SW480 (cell line): ENCODE measurements at regions not wholly inside any gene's neighbourhood (a gene's known extent, or its start where the extent isn't known, plus 50 kb on each side); places are given as distances from the start of the nearest gene placed in this dataset.

Experiments used
- DNase-seq: peaks from one replicate; pipeline ENCODE4 v3.0.0-alpha.2; 2016; ENCODE audit warnings: low spot score

DNA sequence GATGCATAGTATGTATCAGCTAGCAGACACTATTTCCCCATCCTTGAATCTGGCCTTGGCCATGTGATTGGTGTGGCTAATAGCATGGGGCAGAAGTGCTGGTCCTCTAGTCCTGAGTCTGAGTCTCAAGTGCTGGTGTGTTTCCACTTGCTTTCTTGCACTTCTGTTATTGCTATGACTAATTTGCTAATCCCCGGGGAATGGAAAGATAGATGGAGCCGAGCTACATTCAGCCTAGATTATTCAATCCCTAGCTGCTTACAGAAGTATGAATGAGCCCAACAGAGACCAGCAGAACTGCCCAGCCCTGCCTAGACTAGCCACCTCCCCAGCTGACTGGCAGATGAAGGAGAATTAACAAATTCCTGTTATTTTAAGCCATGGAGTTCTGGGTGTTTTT is 53.2 kb upstream of the SYPL1 start:
- DNase-seq: no peak

DNA sequence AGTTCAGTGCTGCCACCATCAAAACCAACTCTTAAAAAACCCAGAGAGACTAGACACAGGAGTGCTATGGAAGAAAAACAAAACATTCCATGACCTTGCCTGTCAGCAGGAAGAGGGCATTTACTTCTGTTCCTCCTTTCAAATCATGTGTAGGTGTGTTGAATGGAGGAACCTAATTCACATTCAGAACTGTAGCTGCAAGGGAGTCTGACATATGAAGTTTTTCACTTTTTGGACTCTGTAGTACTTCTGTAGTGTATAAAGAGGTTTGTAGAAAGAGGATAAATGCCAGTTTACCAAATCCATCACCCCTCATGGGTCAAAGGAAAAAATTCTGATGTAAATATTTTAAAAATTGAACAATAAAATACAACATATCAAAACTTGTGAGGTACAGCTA is 51.1 kb upstream of the SYPL1 start:
- no peak for DNase-seq
